ENCODE measurements at regions not wholly inside any gene's neighbourhood (a gene's known extent, or its start where the extent isn't known, plus 50 kb on each side); places are given as distances from the start of the nearest gene placed in this dataset.

GRCh38 chr3:8097690-8098089 is 403.9 kb upstream of the LMCD1 start:
- ATAC-seq, result no peak
- intact Hi-C loops (cut with DNase I), result no loop called here
- no peak for DNase-seq

GRCh38 chr3:8103954-8104353 is 397.7 kb upstream of the LMCD1 start:
- intact Hi-C loops (cut with DNase I), result no loop called here
- ATAC-seq (no peak), DNase-seq (no peak)

GRCh38 chr3:8106921-8107320 is 394.7 kb upstream of the LMCD1 start:
- no peak for ATAC-seq
- DNase-seq, result no peak
- intact Hi-C loops (cut with DNase I), result no loop called here

- intact Hi-C loops (cut with DNase I), result loop anchor here in 1 of 2 donors (10.0 kb wide), 1 partner anchor 306 kb away; no protein-coding TSS in a partner anchor
- peak; percentile 95 to 98 for ATAC-seq
- peak; percentile 42 for DNase-seq
These were observed 390.4 kb upstream of the LMCD1 start for GRCh38 chr3:8110966-8111798.

DNA sequence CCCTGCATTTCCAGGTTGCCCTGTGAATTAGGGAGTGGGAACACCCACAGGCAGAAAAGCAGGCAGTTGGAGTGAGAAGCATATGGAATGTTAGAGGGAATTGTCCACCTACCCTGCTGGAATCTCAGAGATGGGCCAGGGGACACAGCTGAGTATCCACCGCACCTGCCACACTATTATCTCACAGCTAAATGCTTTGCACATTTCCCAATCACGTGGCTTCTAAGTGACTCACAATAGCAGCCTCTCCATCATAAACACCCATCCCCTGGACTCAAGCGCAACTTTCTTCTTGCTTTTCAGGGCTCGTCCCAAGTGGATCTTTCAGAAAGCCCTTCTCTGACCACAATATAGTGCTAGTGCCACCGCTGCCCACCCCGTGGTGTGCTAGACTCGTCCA is 389.0 kb upstream of the LMCD1 start:
- intact Hi-C loops (cut with DNase I), result loop anchor here in 1 of 2 donors (10.0 kb wide), 1 partner anchor 308 kb away; no protein-coding TSS in a partner anchor
- DNase-seq, result no peak
- no peak for ATAC-seq

DNA sequence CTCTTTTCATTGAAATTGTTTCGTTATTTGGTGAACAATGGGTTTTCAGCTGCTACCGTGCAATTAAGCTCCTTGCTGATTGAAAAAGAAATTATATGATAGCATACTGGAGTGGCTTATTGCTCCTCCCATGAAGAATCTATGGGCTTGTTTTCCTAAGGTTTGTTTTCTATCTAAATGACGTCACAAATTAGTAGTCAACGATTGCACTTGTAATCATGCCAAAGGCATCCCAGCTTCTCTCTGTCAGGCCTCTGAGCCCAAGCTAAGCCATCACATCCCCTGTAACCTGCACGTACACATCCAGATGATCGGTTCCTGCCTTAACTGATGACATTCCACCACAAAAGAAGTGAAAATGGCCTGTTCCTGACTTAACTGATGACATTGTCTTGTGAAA is 388.0 kb upstream of the LMCD1 start:
- intact Hi-C loops (cut with DNase I), result loop anchor here in 1 of 2 donors (10.0 kb wide), 1 partner anchor 309 kb away; no protein-coding TSS in a partner anchor

GRCh38 chr3:8128686-8129085 is 372.9 kb upstream of the LMCD1 start:
- intact Hi-C loops (cut with DNase I), result no loop called here
- DNase-seq (no peak), ATAC-seq (no peak)

More for the DNA sequence above, 388.0 kb upstream of the LMCD1 start:
- DNase-seq, result no peak
- no peak for ATAC-seq

GRCh38 chr3:8136553-8136952 is 365.1 kb upstream of the LMCD1 start:
- ATAC-seq (no peak), DNase-seq (no peak)
- intact Hi-C loops (cut with DNase I), result no loop called here

- ATAC-seq, result no peak
- DNase-seq, result no peak
- intact Hi-C loops (cut with DNase I), result no loop called here
These were observed 358.4 kb upstream of the LMCD1 start for GRCh38 chr3:8143186-8143585.

DNA sequence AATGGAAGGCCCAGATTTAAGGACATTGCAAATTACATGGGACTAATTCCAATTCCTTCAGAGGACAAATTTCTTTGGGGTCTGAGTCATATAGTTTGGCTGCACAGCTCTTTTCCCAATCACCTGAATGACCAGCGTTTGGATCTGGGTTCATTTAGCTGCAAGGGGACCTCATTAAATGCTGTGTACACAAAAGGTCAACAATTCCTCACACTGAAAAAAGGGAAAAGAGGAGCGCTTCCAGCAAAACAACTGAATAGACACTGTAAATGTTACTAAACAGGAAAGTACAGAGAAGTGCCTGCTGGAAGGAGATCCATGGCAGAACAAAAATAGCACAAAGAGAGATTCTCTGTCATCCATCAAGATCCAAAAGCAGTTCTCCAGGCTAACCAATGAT is 356.0 kb upstream of the LMCD1 start:
- ATAC-seq (no peak), DNase-seq (no peak)
- intact Hi-C loops (cut with DNase I), result no loop called here

- ATAC-seq, result no peak
- DNase-seq, result no peak
- intact Hi-C loops (cut with DNase I), result no loop called here
These were observed 353.9 kb upstream of the LMCD1 start for GRCh38 chr3:8147711-8148110.

- intact Hi-C loops (cut with DNase I), result no loop called here
- ATAC-seq, result no peak
These were observed 348.7 kb upstream of the LMCD1 start for GRCh38 chr3:8152821-8153418.

GRCh38 chr3:8153800-8154199 is 347.8 kb upstream of the LMCD1 start:
- intact Hi-C loops (cut with DNase I), result no loop called here
- DNase-seq (no peak), ATAC-seq (no peak)

More at GRCh38 chr3:8152821-8153418, 348.7 kb upstream of the LMCD1 start:
- DNase-seq, result no peak

- ATAC-seq (no peak), DNase-seq (no peak)
- intact Hi-C loops (cut with DNase I), result no loop called here
These were observed 347.0 kb upstream of the LMCD1 start for GRCh38 chr3:8154617-8155016.

- intact Hi-C loops (cut with DNase I), result no loop called here
These were observed 345.5 kb upstream of the LMCD1 start for GRCh38 chr3:8156138-8156537.

DNA sequence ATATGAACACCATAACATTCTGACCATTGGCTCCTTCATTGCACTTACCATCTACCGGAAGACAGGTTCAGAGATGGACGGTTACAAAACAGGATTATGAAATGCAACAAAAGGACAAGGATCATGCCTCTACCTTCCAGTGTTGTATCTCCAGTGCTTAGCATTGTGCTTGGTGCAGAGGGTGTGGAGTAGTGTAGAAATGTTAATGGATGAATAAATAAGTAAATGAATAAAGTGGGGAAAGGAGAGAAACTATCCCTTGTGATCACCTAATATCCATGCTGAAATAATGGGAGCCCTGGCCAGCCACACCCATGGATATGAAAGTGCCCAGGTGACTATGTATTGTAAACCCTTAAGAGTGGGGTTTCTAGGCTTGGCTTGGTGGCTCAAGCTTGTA is 344.8 kb upstream of the LMCD1 start:
- intact Hi-C loops (cut with DNase I), result no loop called here
- DNase-seq (no peak), ATAC-seq (no peak)

More at GRCh38 chr3:8156138-8156537, 345.5 kb upstream of the LMCD1 start:
- no peak for ATAC-seq
- no peak for DNase-seq

- intact Hi-C loops (cut with DNase I), result no loop called here
- no peak for DNase-seq
- ATAC-seq, result no peak
These were observed 344.0 kb upstream of the LMCD1 start for GRCh38 chr3:8157640-8158039.

DNA sequence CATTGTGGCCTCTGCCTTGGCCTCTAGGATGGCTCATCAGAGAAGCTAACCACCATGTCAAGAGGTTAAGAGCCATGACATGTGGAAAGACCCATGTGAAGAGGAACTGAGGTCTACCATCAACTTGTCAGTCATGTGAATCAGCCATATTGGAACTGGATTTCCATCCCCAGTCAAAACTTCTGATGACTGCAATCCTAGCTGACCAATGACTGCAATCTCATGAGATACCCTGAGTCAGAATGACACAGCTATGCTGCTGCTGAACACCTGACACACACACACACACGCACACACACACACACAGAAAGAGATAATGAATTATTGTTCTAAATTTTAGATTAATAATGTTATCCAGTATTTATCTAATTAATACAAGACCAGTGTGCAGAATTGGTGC is 337.5 kb upstream of the LMCD1 start:
- intact Hi-C loops (cut with DNase I), result no loop called here
- DNase-seq (no peak), ATAC-seq (no peak)

DNA sequence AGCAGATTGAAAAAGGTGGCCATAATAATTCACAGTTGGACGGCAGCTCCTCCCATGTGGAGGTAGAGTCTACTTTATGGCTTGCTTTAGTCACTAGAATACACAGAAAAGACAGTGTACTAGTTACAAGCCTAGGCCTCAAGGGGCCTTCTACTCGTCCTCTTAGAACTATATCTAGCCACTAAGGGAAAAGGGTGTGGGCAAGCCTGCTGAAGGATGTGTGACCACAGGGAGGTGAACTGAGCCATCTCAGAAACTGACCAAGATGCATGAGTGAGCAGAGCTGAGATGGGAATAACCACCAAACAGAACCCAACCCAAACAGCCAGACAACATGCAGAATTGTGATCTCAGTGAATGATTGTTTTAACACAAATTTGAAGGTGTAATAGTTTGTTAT is 335.6 kb upstream of the LMCD1 start:
- ATAC-seq (no peak), DNase-seq (no peak)
- intact Hi-C loops (cut with DNase I), result no loop called here

- no peak for ATAC-seq
- intact Hi-C loops (cut with DNase I), result no loop called here
- DNase-seq, result no peak
These were observed 330.6 kb upstream of the LMCD1 start for GRCh38 chr3:8170971-8171508.

Data from left cardiac atrium (tissue), 4 donors.